ENCODE measurements at regions not wholly inside any gene's neighbourhood (a gene's known extent, or its start where the extent isn't known, plus 50 kb on each side); places are given as distances from the start of the nearest gene placed in this dataset.

- TF ChIP-seq POLR2A (IDR thresholded peaks at IDR 0.05; ENCODE audit: borderline replicate concordance, extremely low read depth, insufficient read depth, insufficient read length) (no peak), ELF1 (IDR thresholded peaks at IDR 0.05; ENCODE audit: borderline replicate concordance, low read depth) (no peak)
- TF ChIP-seq, protein P1, sequence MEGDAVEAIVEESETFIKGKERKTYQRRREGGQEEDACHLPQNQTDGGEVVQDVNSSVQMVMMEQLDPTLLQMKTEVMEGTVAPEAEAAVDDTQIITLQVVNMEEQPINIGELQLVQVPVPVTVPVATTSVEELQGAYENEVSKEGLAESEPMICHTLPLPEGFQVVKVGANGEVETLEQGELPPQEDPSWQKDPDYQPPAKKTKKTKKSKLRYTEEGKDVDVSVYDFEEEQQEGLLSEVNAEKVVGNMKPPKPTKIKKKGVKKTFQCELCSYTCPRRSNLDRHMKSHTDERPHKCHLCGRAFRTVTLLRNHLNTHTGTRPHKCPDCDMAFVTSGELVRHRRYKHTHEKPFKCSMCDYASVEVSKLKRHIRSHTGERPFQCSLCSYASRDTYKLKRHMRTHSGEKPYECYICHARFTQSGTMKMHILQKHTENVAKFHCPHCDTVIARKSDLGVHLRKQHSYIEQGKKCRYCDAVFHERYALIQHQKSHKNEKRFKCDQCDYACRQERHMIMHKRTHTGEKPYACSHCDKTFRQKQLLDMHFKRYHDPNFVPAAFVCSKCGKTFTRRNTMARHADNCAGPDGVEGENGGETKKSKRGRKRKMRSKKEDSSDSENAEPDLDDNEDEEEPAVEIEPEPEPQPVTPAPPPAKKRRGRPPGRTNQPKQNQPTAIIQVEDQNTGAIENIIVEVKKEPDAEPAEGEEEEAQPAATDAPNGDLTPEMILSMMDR (IDR thresholded peaks at IDR 0.05 in 2 of 3, conservative IDR thresholded peaks at IDR 0.05 in 1 of 3; ENCODE audit: borderline replicate concordance in 1 of 3, insufficient read depth in 1 of 3, low read depth in 2 of 3, low read length in 2 of 3), result no peak
Observed at GRCh38 chr4:163221467-163221866, 54.8 kb upstream of the NAF1 start.

Measured in HCT116 (cell line).